Umbilical cord (tissue), 1 donor: ENCODE measurements at regions not wholly inside any gene's neighbourhood (a gene's known extent, or its start where the extent isn't known, plus 50 kb on each side); places are given as distances from the start of the nearest gene placed in this dataset.

Experiments
- DNase-seq: peaks from one replicate; pipeline ENCODE4 v3.0.0-alpha.2; 2015; ENCODE audit warnings: low spot score

GRCh38 chr10:3428826-3429225, 256.2 kb upstream of the PITRM1 start:
- no peak for DNase-seq

- no peak for DNase-seq
These were observed 255.4 kb upstream of the PITRM1 start for GRCh38 chr10:3427950-3428354.

- no peak for DNase-seq
These were observed 254.8 kb upstream of the PITRM1 start for GRCh38 chr10:3427347-3427746.

- no peak for DNase-seq
These were observed 253.7 kb upstream of the PITRM1 start for GRCh38 chr10:3426190-3426845.

GRCh38 chr10:3425716-3426115, 253.1 kb upstream of the PITRM1 start:
- DNase-seq = no peak

- DNase-seq = no peak
These were observed 252.7 kb upstream of the PITRM1 start for GRCh38 chr10:3425261-3425660.

- no peak for DNase-seq
These were observed 251.7 kb upstream of the PITRM1 start for GRCh38 chr10:3424111-3424851.

GRCh38 chr10:3423384-3423783, 250.8 kb upstream of the PITRM1 start:
- DNase-seq = no peak

GRCh38 chr10:3422282-3422681, 249.7 kb upstream of the PITRM1 start:
- no peak for DNase-seq

- DNase-seq = no peak
These were observed 249.1 kb upstream of the PITRM1 start for GRCh38 chr10:3421537-3422257.

- DNase-seq = no peak
These were observed 248.2 kb upstream of the PITRM1 start for GRCh38 chr10:3420527-3421469.

GRCh38 chr10:3419719-3420495, 247.3 kb upstream of the PITRM1 start:
- DNase-seq = no peak

GRCh38 chr10:3418926-3419325, 246.3 kb upstream of the PITRM1 start:
- DNase-seq = no peak

- peak; percentile 67 for DNase-seq
These were observed 245.6 kb upstream of the PITRM1 start for GRCh38 chr10:3418041-3418754.

GRCh38 chr10:3417096-3417495, 244.5 kb upstream of the PITRM1 start:
- no peak for DNase-seq

GRCh38 chr10:3415878-3416605, 243.5 kb upstream of the PITRM1 start:
- no peak for DNase-seq

GRCh38 chr10:3415038-3415736, 242.6 kb upstream of the PITRM1 start:
- DNase-seq = no peak

- no peak for DNase-seq
These were observed 242.1 kb upstream of the PITRM1 start for GRCh38 chr10:3414667-3415023.
